Neural cell (in vitro differentiated cells): ENCODE measurements at regions not wholly inside any gene's neighbourhood (a gene's known extent, or its start where the extent isn't known, plus 50 kb on each side); places are given as distances from the start of the nearest gene placed in this dataset.

Experiments
- H2AFZ ChIP-seq: fragments of 200-600, 300-800 bp; sonication (generic), shearing (Covaris generic); 2 replicates; pipeline ENCODE4 v1.6.0; 2014; ENCODE audit warnings: low read depth, mild to moderate bottlenecking, antibody characterized with exemption, low read length, moderate library complexity
- H3F3A ChIP-seq: fragments of 200-600 bp; shearing (Covaris generic); 2 replicates; pipeline ENCODE4 v1.6.1; 2016; ENCODE audit warnings: mild to moderate bottlenecking, moderate library complexity, mixed read lengths, antibody characterized with exemption, low read length; ENCODE audit not compliant: insufficient read depth, poor library complexity, severe bottlenecking
- H3K27ac ChIP-seq: fragments of 200-600, 300-800 bp; sonication (generic), shearing (Covaris generic); 2 replicates; pipeline ENCODE4 v1.5.1; 2014; ENCODE audit warnings: mild to moderate bottlenecking, low read length, moderate library complexity
- H3K27me3 ChIP-seq: fragments of 300-800, 200-600 bp; sonication (generic), shearing (Covaris generic); 2 replicates; pipeline ENCODE4 v1.6.0; 2014; ENCODE audit warnings: mild to moderate bottlenecking, low read depth, low read length, moderate library complexity; ENCODE audit not compliant: insufficient read depth
- H3K36me3 ChIP-seq: fragments of 300-800, 200-600 bp; sonication (generic), shearing (Covaris generic); 2 replicates; pipeline ENCODE4 v1.5.1; 2014; ENCODE audit warnings: mild to moderate bottlenecking, antibody characterized with exemption, low read length, moderate library complexity; ENCODE audit not compliant: insufficient read depth
- H3K4me2 ChIP-seq: fragments of 300-800, 200-600 bp; sonication (generic), shearing (Covaris generic); 2 replicates; pipeline ENCODE4 v1.6.0; 2014; ENCODE audit warnings: mild to moderate bottlenecking, low read length
- H3K4me3 ChIP-seq: fragments of 300-800, 200-600 bp; sonication (generic), shearing (Covaris generic); 2 replicates; pipeline ENCODE4 v1.5.1; 2014; ENCODE audit warnings: mild to moderate bottlenecking, low read length, moderate library complexity
- H3K79me2 ChIP-seq: fragments of 200-600 bp; shearing (Covaris generic); replicated peaks from 2 replicates; pipeline ENCODE4 v1.6.0; 2014; ENCODE audit warnings: mild to moderate bottlenecking, low read length, moderate library complexity; ENCODE audit not compliant: insufficient read depth
- H3K9ac ChIP-seq: fragments of 300-800, 200-600 bp; sonication (generic), shearing (Covaris generic); 2 replicates; pipeline ENCODE4 v1.6.1; 2016; ENCODE audit warnings: mild to moderate bottlenecking, low read length, mixed read lengths
- H3K9me2 ChIP-seq: fragments of 200-600 bp; shearing (Covaris generic); 2 replicates; pipeline ENCODE4 v1.6.1; 2016; ENCODE audit warnings: mild to moderate bottlenecking, low read length, mixed read lengths; ENCODE audit not compliant: insufficient read depth
- H3K9me3 ChIP-seq: fragments of 200-600, 300-800 bp; sonication (generic), shearing (Covaris generic); 2 replicates; pipeline ENCODE4 v1.6.1; 2016; ENCODE audit warnings: mild to moderate bottlenecking, mixed run types, low read length, moderate library complexity, mixed read lengths
- H4K20me1 ChIP-seq: fragments of 200-600 bp; shearing (Covaris generic); 2 replicates; pipeline ENCODE4 v1.6.1; 2016; ENCODE audit warnings: mild to moderate bottlenecking, mixed run types; ENCODE audit not compliant: insufficient read depth
- EP300 ChIP-seq: fragments of 450-650 bp; conservative IDR thresholded peaks from 2 replicates; pipeline ENCODE4 v1.6.1; 2014; ENCODE audit warnings: antibody characterized with exemption, mild to moderate bottlenecking, moderate library complexity; ENCODE audit not compliant: poor library complexity, severe bottlenecking
- EZH2 ChIP-seq: fragments of 200-600, 300-800 bp; shearing (Covaris generic), sonication (generic); IDR thresholded peaks from 2 replicates; pipeline ENCODE4 v1.6.1; 2014; ENCODE audit warnings: antibody characterized with exemption, low read length, borderline replicate concordance, mild to moderate bottlenecking; ENCODE audit not compliant: insufficient read depth, poor library complexity, severe bottlenecking
- MXI1 ChIP-seq: fragments of 450-650 bp; conservative IDR thresholded peaks from 2 replicates; pipeline ENCODE4 v1.6.1; 2014; ENCODE audit warnings: antibody characterized with exemption, mild to moderate bottlenecking; ENCODE audit not compliant: poor library complexity, severe bottlenecking
- POLR2AphosphoS5 ChIP-seq: IDR thresholded peaks from 2 replicates; pipeline ENCODE4 v1.6.1; 2012
- RAD21 ChIP-seq: fragments of 450-650 bp; conservative IDR thresholded peaks from 2 replicates; pipeline ENCODE4 v1.6.1; 2014; ENCODE audit warnings: antibody characterized with exemption, mild to moderate bottlenecking, moderate library complexity
- REST ChIP-seq: IDR thresholded peaks from 2 replicates; pipeline ENCODE4 v1.6.1; 2012; ENCODE audit warnings: borderline replicate concordance
- SMC3 ChIP-seq: fragments of 450-650 bp; conservative IDR thresholded peaks from 2 replicates; pipeline ENCODE4 v1.6.1; 2014; ENCODE audit warnings: antibody characterized with exemption, mild to moderate bottlenecking, moderate library complexity; ENCODE audit not compliant: poor library complexity
- TAF1 ChIP-seq: IDR thresholded peaks from 2 replicates; pipeline ENCODE4 v1.6.1; 2012; ENCODE audit warnings: low read depth
- TF ChIP-seq, protein P1 (sequence below): fragments of 450-650 bp; IDR thresholded peaks from 2 replicates; pipeline ENCODE4 v1.5.1; 2014; ENCODE audit warnings: antibody characterized with exemption, mild to moderate bottlenecking, moderate library complexity; ENCODE audit not compliant: poor library complexity, severe bottlenecking

- no peak overlapping the region for H3K27ac ChIP-seq
- no peaks in the 10 kb centered on the region for H3K79me2 ChIP-seq
- no peaks in the 10 kb centered on the region for H3K9me3 ChIP-seq
- no peaks in the 10 kb centered on the region for H3K27me3 ChIP-seq
- H4K20me1 ChIP-seq, result no peaks in the 10 kb centered on the region
- no peak overlapping the region for H3K4me3 ChIP-seq
- H3K9ac ChIP-seq, result no peak overlapping the region
- no peaks in the 10 kb centered on the region for H3F3A ChIP-seq
- H2AFZ ChIP-seq, result no peak overlapping the region
- no peak overlapping the region for H3K4me2 ChIP-seq
- no peaks in the 10 kb centered on the region for H3K36me3 ChIP-seq
- no peaks in the 10 kb centered on the region for H3K9me2 ChIP-seq
- no peak for TF ChIP-seq REST
Observed at GRCh38 chr9:107147134-107147533, 135.9 kb upstream of the RAD23B start.

GRCh38 chr9:107148216-107148615, 134.9 kb upstream of the RAD23B start:
- Histone ChIP-seq H4K20me1 (no peaks in the 10 kb centered on the region), H3K9ac (no peak overlapping the region), H3K79me2 (no peaks in the 10 kb centered on the region), H3K4me2 (no peak overlapping the region), H3K9me2 (no peaks in the 10 kb centered on the region), H3K9me3 (no peaks in the 10 kb centered on the region), H2AFZ (no peak overlapping the region), H3F3A (no peaks in the 10 kb centered on the region), H3K4me3 (no peak overlapping the region), H3K36me3 (no peaks in the 10 kb centered on the region), H3K27ac (no peak overlapping the region), H3K27me3 (no peaks in the 10 kb centered on the region)
- TF ChIP-seq RAD21 (no peak), EZH2 (no peak), POLR2AphosphoS5 (no peak), MXI1 (no peak), EP300 (no peak), TAF1 (no peak), REST (no peak), SMC3 (no peak)
- TF ChIP-seq, protein P1, sequence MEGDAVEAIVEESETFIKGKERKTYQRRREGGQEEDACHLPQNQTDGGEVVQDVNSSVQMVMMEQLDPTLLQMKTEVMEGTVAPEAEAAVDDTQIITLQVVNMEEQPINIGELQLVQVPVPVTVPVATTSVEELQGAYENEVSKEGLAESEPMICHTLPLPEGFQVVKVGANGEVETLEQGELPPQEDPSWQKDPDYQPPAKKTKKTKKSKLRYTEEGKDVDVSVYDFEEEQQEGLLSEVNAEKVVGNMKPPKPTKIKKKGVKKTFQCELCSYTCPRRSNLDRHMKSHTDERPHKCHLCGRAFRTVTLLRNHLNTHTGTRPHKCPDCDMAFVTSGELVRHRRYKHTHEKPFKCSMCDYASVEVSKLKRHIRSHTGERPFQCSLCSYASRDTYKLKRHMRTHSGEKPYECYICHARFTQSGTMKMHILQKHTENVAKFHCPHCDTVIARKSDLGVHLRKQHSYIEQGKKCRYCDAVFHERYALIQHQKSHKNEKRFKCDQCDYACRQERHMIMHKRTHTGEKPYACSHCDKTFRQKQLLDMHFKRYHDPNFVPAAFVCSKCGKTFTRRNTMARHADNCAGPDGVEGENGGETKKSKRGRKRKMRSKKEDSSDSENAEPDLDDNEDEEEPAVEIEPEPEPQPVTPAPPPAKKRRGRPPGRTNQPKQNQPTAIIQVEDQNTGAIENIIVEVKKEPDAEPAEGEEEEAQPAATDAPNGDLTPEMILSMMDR, result no peak
